ENCODE measurements at regions not wholly inside any gene's neighbourhood (a gene's known extent, or its start where the extent isn't known, plus 50 kb on each side); places are given as distances from the start of the nearest gene placed in this dataset.

DNA sequence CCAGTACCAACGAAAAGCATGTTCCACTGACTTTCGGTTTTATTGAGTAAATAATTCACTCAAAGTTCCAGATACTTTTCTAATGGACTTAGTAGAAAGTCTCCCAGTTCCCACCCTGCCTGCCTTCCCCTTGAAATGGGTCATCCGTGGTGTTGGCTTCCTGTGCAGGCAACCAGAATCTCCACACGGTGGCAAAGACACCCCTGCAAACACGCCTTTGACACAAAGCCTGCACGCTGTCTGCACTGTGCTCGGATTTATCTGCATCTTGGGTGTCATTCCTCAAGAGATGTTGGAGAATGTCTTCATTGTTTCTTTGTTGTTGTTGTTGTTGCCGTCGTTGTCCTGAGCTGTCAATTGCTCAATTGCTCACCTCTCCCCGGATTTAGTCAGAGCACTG is 150.0 kb upstream of the IRX2 start:
- Histone ChIP-seq H3K4me3 (ENCODE audit: low read depth, low read length) (no peak overlapping the region), H3K27me3 (replicated peaks) (no peaks in the 10 kb centered on the region), H3K27ac (no peak overlapping the region), H3K36me3 (replicated peaks) (no peaks in the 10 kb centered on the region)
- in situ Hi-C loops (cut with HindIII; ENCODE audit: low pct_ligation_motif_present, low sequenced_read_pairs) = no loop called here
- no peak for DNase-seq
- TF ChIP-seq, protein P1, sequence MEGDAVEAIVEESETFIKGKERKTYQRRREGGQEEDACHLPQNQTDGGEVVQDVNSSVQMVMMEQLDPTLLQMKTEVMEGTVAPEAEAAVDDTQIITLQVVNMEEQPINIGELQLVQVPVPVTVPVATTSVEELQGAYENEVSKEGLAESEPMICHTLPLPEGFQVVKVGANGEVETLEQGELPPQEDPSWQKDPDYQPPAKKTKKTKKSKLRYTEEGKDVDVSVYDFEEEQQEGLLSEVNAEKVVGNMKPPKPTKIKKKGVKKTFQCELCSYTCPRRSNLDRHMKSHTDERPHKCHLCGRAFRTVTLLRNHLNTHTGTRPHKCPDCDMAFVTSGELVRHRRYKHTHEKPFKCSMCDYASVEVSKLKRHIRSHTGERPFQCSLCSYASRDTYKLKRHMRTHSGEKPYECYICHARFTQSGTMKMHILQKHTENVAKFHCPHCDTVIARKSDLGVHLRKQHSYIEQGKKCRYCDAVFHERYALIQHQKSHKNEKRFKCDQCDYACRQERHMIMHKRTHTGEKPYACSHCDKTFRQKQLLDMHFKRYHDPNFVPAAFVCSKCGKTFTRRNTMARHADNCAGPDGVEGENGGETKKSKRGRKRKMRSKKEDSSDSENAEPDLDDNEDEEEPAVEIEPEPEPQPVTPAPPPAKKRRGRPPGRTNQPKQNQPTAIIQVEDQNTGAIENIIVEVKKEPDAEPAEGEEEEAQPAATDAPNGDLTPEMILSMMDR (IDR thresholded peaks at IDR 0.05; ENCODE audit: low read depth, low read length, missing control alignments) = no peak

DNA sequence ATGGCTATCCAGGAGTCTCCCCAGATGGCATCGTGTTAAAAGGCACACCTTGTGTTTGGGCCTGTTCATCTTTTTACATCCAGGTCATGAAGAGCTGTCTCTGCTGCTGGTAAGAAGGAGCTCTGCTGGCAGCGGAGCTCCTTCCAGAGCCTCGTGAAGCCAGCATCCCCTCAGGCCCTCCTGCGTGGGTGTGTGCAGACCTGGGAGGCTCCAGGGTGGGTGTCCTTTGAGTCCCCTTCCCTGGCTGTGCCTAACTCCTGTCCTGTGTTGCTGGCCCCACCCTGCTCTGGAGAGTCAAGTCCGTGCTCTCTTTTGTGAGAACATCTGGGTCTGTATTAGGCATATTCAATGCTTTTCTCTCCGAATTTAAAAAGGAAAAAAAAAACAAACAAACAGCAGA is 149.6 kb upstream of the IRX2 start:
- no peaks in the 10 kb centered on the region for H3K27me3 ChIP-seq (replicated peaks)
- in situ Hi-C loops (cut with HindIII; ENCODE audit: low pct_ligation_motif_present, low sequenced_read_pairs) = no loop called here
- TF ChIP-seq, protein P1 (IDR thresholded peaks at IDR 0.05; ENCODE audit: low read depth, low read length, missing control alignments) = no peak

DNA sequence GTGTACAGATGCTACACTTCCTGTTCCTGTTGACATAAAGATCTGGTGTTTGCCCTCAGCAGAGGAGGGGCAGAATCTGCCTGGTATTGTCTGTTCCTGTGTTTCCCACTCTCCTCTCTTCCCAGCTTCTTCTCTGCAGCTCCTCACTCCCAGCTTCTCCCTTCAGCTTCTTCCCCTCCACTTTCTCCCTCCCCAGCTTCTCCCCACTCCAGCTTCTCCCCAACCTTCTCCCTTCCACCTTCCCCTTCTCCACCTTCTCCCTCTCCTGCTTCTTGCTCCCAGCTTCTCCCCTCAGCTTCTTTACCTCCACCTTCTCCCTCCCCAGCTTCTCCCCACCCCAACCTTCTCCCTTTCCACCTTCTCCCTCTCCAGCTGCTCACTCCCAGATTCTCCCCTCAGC is 148.9 kb upstream of the IRX2 start:
- no peak for DNase-seq
- H3K4me3 ChIP-seq (ENCODE audit: low read depth, low read length) = no peak overlapping the region
- no peak overlapping the region for H3K27ac ChIP-seq
- in situ Hi-C loops (cut with HindIII; ENCODE audit: low pct_ligation_motif_present, low sequenced_read_pairs) = no loop called here
- H3K27me3 ChIP-seq (replicated peaks) = no peaks in the 10 kb centered on the region
- H3K36me3 ChIP-seq (replicated peaks) = no peaks in the 10 kb centered on the region
- TF ChIP-seq, protein P1 (IDR thresholded peaks at IDR 0.05; ENCODE audit: low read depth, low read length, missing control alignments) = no peak

More for the DNA sequence above, 149.6 kb upstream of the IRX2 start:
- no peak overlapping the region for H3K27ac ChIP-seq
- no peaks in the 10 kb centered on the region for H3K36me3 ChIP-seq (replicated peaks)
- no peak for DNase-seq
- H3K4me3 ChIP-seq (ENCODE audit: low read depth, low read length) = no peak overlapping the region

DNA sequence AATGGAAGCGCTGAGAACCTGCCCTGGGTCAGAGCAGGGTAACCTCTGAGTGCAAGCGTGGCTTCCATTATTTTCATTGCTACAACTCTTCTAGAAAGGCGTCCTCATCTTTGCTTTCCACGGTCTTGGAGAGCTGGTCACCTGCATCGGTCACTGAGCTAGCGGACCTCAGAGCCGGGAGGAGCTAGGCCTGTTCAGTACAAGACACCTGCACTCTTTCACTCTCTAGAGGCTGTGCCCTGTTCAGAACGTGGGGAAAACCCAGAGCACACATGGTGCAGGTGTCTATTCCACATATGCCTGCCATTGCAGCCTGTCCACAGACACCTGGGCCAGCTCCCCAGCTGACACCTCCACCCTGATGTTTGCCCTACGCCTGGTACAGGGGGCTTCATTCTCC is 147.8 kb upstream of the IRX2 start:
- TF ChIP-seq, protein P1 (IDR thresholded peaks at IDR 0.05; ENCODE audit: low read depth, low read length, missing control alignments) = no peak
- in situ Hi-C loops (cut with HindIII; ENCODE audit: low pct_ligation_motif_present, low sequenced_read_pairs) = no loop called here
- no peak overlapping the region for H3K4me3 ChIP-seq (ENCODE audit: low read depth, low read length)
- no peak overlapping the region for H3K27ac ChIP-seq
- no peak for DNase-seq
- H3K27me3 ChIP-seq (replicated peaks) = no peaks in the 10 kb centered on the region
- H3K36me3 ChIP-seq (replicated peaks) = no peaks in the 10 kb centered on the region

DNA sequence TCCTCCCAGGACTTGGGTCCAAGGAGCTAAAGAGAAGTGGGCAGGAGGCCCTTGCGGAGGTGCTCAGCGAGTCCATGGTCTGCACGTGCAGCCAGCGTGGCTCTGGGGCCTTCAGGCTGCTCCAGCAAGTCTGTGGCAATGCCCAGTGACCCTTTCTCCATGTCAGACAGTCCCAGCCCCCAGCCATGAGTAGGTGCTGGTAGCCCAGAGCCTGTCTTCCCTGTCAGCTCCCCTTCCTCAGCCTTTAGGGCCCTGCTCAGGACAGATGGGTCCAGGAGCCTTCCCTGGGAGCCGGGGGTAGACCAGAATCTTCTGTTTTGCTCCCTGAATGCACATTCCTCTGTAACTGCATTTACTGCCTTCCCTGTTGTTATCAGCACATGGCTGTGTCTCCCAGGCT is 147.2 kb upstream of the IRX2 start:
- Histone ChIP-seq H3K4me3 (ENCODE audit: low read depth, low read length) (no peak overlapping the region), H3K27ac (no peak overlapping the region), H3K27me3 (replicated peaks) (no peaks in the 10 kb centered on the region), H3K36me3 (replicated peaks) (no peaks in the 10 kb centered on the region)
- DNase-seq = no peak
- TF ChIP-seq, protein P1 (IDR thresholded peaks at IDR 0.05; ENCODE audit: low read depth, low read length, missing control alignments) = no peak
- in situ Hi-C loops (cut with HindIII; ENCODE audit: low pct_ligation_motif_present, low sequenced_read_pairs) = no loop called here

DNA sequence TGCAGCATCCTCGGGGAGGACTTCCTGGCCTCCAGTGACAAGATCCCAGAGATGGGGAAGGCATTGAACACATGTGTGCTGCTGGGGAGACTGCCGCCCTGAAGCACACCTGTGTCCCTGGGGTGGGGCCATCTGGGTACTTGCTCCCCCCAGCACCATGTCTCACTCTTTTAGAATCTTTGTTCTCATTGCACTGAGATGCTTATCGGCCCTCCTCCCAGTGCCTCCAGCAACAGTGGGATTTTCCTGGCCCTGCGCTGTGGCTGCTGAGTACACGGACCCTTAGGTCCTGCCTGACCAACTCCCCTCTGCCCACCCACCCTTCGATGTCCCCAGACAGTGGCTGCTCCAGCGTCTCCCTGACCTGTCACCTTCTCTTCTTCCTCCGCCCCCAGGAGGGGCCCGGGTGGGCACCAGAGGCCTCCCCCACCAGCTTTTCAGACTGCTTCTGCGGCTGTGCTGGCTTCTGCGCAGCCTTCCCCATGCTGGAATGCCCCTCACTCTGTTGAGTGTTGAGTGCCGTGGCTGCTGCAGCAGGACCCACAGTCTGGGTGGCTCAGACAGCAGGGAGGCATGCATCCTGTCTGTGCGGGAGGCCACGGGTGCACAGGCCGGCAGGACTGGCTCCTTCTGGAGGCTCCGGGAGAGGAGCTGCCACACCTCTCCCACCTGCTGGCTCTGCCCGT is 145.9 kb upstream of the IRX2 start:
- Histone ChIP-seq H3K4me3 (ENCODE audit: low read depth, low read length) (no peak overlapping the region), H3K27me3 (replicated peaks) (no peaks in the 10 kb centered on the region), H3K27ac (no peak overlapping the region), H3K36me3 (replicated peaks) (no peaks in the 10 kb centered on the region)
- in situ Hi-C loops (cut with HindIII; ENCODE audit: low pct_ligation_motif_present, low sequenced_read_pairs) = no loop called here
- TF ChIP-seq, protein P1 (IDR thresholded peaks at IDR 0.05; ENCODE audit: low read depth, low read length, missing control alignments) = no peak
- no peak for DNase-seq
